Gastrocnemius medialis (tissue), 4 donors: ENCODE measurements at regions not wholly inside any gene's neighbourhood (a gene's known extent, or its start where the extent isn't known, plus 50 kb on each side); places are given as distances from the start of the nearest gene placed in this dataset.

Experiments
- CTCF ChIP-seq, 5 experiments: fragments of 450-650 bp in 3 of 5; fragments of 200-600 bp in 2 of 5; sonication (generic) in 2 of 5; IDR thresholded peaks in 4 of 5; conservative IDR thresholded peaks in 1 of 5; 1 replicate in 4 of 5; 2 replicates in 1 of 5; pipeline ENCODE4 v1.5.1; 2016 to 2019; ENCODE audit warnings: antibody characterized with exemption in 5 of 5, mild to moderate bottlenecking in 3 of 5, moderate library complexity in 3 of 5
- POLR2A ChIP-seq, 2 donors: fragments of 450-650 bp; IDR thresholded peaks; one replicate each; pipeline ENCODE4 v1.6.1; 2017; ENCODE audit warnings: antibody characterized with exemption in 2 of 2, mild to moderate bottlenecking in 2 of 2, moderate library complexity in 2 of 2

- TF ChIP-seq POLR2A (IDR thresholded peaks at IDR 0.05) (no peak), CTCF (IDR thresholded peaks at IDR 0.05 in 4 of 5, conservative IDR thresholded peaks at IDR 0.05 in 1 of 5) (no peak)
Measured at GRCh38 chr11:11020747-11021149, 162.9 kb upstream of the ZBED5 start.
